SJSA1 (cell line): ENCODE measurements at regions not wholly inside any gene's neighbourhood (a gene's known extent, or its start where the extent isn't known, plus 50 kb on each side); places are given as distances from the start of the nearest gene placed in this dataset.
"Not testable (repeated sequence)": the region's sequence is repeated elsewhere in the genome, so short reads cannot be mapped to it uniquely, and the experiment has no call there.

ENCODE experiments used
- DNase-seq, 2 experiments: peaks; one replicate each; pipeline ENCODE4 v3.0.0-alpha.2; 2015 to 2020; ENCODE audit warnings: low spot score in 2 of 2, low read depth in 1 of 2
- H3K27ac ChIP-seq: fragments of 250-450 bp; sonication (Bioruptor Pico); 2 replicates; pipeline ENCODE4 v1.5.1; 2020; ENCODE audit warnings: mild to moderate bottlenecking, moderate library complexity
- H3K27me3 ChIP-seq: fragments of 250-450 bp; sonication (Bioruptor Pico); replicated peaks from 2 replicates; pipeline ENCODE4 v1.5.1; 2020; ENCODE audit warnings: mild to moderate bottlenecking, moderate library complexity
- H3K36me3 ChIP-seq: fragments of 250-450 bp; sonication (Bioruptor Pico); 2 replicates; pipeline ENCODE4 v1.5.1; 2020; ENCODE audit warnings: mild to moderate bottlenecking
- H3K4me1 ChIP-seq: fragments of 250-450 bp; sonication (Bioruptor Pico); replicated peaks from 2 replicates; pipeline ENCODE4 v1.6.1; 2021; ENCODE audit warnings: mild to moderate bottlenecking
- H3K4me3 ChIP-seq: fragments of 250-450 bp; sonication (Bioruptor Pico); 2 replicates; pipeline ENCODE4 v1.5.1; 2020; ENCODE audit warnings: mild to moderate bottlenecking
- H3K9me3 ChIP-seq: fragments of 250-450 bp; sonication (Bioruptor Pico); replicated peaks from 2 replicates; pipeline ENCODE4 v1.5.1; 2020; ENCODE audit warnings: mild to moderate bottlenecking

- no peak for DNase-seq
- Histone ChIP-seq H3K9me3 (no peaks in the 10 kb centered on the region), H3K4me3 (no peak overlapping the region), H3K27me3 (no peaks in the 10 kb centered on the region), H3K36me3 (no peaks in the 10 kb centered on the region), H3K4me1 (no peaks in the 10 kb centered on the region), H3K27ac (no peak overlapping the region)
These were observed 270.3 kb upstream of the HS3ST1 start for GRCh38 chr4:11698846-11699590.

GRCh38 chr4:11698033-11698432 is 269.3 kb upstream of the HS3ST1 start:
- H3K36me3 ChIP-seq = no peaks in the 10 kb centered on the region
- H3K4me3 ChIP-seq = no peak overlapping the region
- H3K27me3 ChIP-seq = no peaks in the 10 kb centered on the region
- DNase-seq = no peak
- H3K9me3 ChIP-seq = no peaks in the 10 kb centered on the region
- H3K4me1 ChIP-seq = no peaks in the 10 kb centered on the region
- H3K27ac ChIP-seq = no peak overlapping the region

GRCh38 chr4:11693693-11694092 is 265.0 kb upstream of the HS3ST1 start:
- no peak for DNase-seq

GRCh38 chr4:11691236-11691635 is 262.5 kb upstream of the HS3ST1 start:
- H3K36me3 ChIP-seq = no peaks in the 10 kb centered on the region
- no peaks in the 10 kb centered on the region for H3K27me3 ChIP-seq
- no peaks in the 10 kb centered on the region for H3K9me3 ChIP-seq
- no peak overlapping the region for H3K4me3 ChIP-seq
- DNase-seq = no peak
- no peak overlapping the region for H3K27ac ChIP-seq
- no peaks in the 10 kb centered on the region for H3K4me1 ChIP-seq

More at GRCh38 chr4:11693693-11694092, 265.0 kb upstream of the HS3ST1 start:
- H3K27me3 ChIP-seq = no peaks in the 10 kb centered on the region
- H3K36me3 ChIP-seq = no peaks in the 10 kb centered on the region
- H3K9me3 ChIP-seq = no peaks in the 10 kb centered on the region
- H3K4me3 ChIP-seq = no peak overlapping the region
- H3K27ac ChIP-seq = no peak overlapping the region
- H3K4me1 ChIP-seq = no peaks in the 10 kb centered on the region

GRCh38 chr4:11687727-11688126 is 259.0 kb upstream of the HS3ST1 start:
- Histone ChIP-seq H3K27ac (no peak overlapping the region), H3K27me3 (no peaks in the 10 kb centered on the region), H3K9me3 (no peaks in the 10 kb centered on the region), H3K4me3 (no peak overlapping the region), H3K36me3 (no peaks in the 10 kb centered on the region), H3K4me1 (no peaks in the 10 kb centered on the region)
- no peak for DNase-seq

GRCh38 chr4:11685481-11685880 is 256.8 kb upstream of the HS3ST1 start:
- no peak for DNase-seq
- H3K36me3 ChIP-seq = no peaks in the 10 kb centered on the region
- no peaks in the 10 kb centered on the region for H3K27me3 ChIP-seq

GRCh38 chr4:11675051-11675800 is 246.5 kb upstream of the HS3ST1 start:
- H3K9me3 ChIP-seq = no peaks in the 10 kb centered on the region
- H3K27ac ChIP-seq = no peak overlapping the region
- no peaks in the 10 kb centered on the region for H3K36me3 ChIP-seq
- H3K27me3 ChIP-seq = no peaks in the 10 kb centered on the region
- H3K4me3 ChIP-seq = no peak overlapping the region
- DNase-seq = no peak
- no peaks in the 10 kb centered on the region for H3K4me1 ChIP-seq

More at GRCh38 chr4:11685481-11685880, 256.8 kb upstream of the HS3ST1 start:
- H3K9me3 ChIP-seq = no peaks in the 10 kb centered on the region
- no peaks in the 10 kb centered on the region for H3K4me1 ChIP-seq
- H3K27ac ChIP-seq = no peak overlapping the region
- no peak overlapping the region for H3K4me3 ChIP-seq

- H3K36me3 ChIP-seq = no peaks in the 10 kb centered on the region
- no peaks in the 10 kb centered on the region for H3K9me3 ChIP-seq
- no peaks in the 10 kb centered on the region for H3K4me1 ChIP-seq
- no peak overlapping the region for H3K4me3 ChIP-seq
- no peak overlapping the region for H3K27ac ChIP-seq
- H3K27me3 ChIP-seq = no peaks in the 10 kb centered on the region
- no peak for DNase-seq
These were observed 241.6 kb upstream of the HS3ST1 start for GRCh38 chr4:11670304-11670703.

- no peak for DNase-seq
These were observed 240.5 kb upstream of the HS3ST1 start for GRCh38 chr4:11669156-11669555.

GRCh38 chr4:11663114-11663513 is 234.4 kb upstream of the HS3ST1 start:
- no peak for DNase-seq
- H3K9me3 ChIP-seq = no peaks in the 10 kb centered on the region
- H3K36me3 ChIP-seq = no peaks in the 10 kb centered on the region

More at GRCh38 chr4:11669156-11669555, 240.5 kb upstream of the HS3ST1 start:
- Histone ChIP-seq H3K27ac (no peak overlapping the region), H3K4me3 (no peak overlapping the region), H3K4me1 (no peaks in the 10 kb centered on the region), H3K9me3 (no peaks in the 10 kb centered on the region), H3K27me3 (no peaks in the 10 kb centered on the region), H3K36me3 (no peaks in the 10 kb centered on the region)

GRCh38 chr4:11650801-11651596 is 222.3 kb upstream of the HS3ST1 start:
- Histone ChIP-seq H3K4me1 (no peaks in the 10 kb centered on the region), H3K27me3 (no peaks in the 10 kb centered on the region), H3K4me3 (no peak overlapping the region), H3K9me3 (no peaks in the 10 kb centered on the region), H3K27ac (no peak overlapping the region), H3K36me3 (no peaks in the 10 kb centered on the region)
- no peak for DNase-seq

More at GRCh38 chr4:11663114-11663513, 234.4 kb upstream of the HS3ST1 start:
- Histone ChIP-seq H3K27me3 (no peaks in the 10 kb centered on the region), H3K4me3 (no peak overlapping the region), H3K27ac (no peak overlapping the region), H3K4me1 (no peaks in the 10 kb centered on the region)

- no peak for DNase-seq
- H3K36me3 ChIP-seq = no peaks in the 10 kb centered on the region
- no peaks in the 10 kb centered on the region for H3K9me3 ChIP-seq
- no peaks in the 10 kb centered on the region for H3K4me1 ChIP-seq
- no peak overlapping the region for H3K27ac ChIP-seq
- H3K4me3 ChIP-seq = no peak overlapping the region
- no peaks in the 10 kb centered on the region for H3K27me3 ChIP-seq
These were observed 218.7 kb upstream of the HS3ST1 start for GRCh38 chr4:11647433-11647832.

GRCh38 chr4:11643081-11643480 is 214.4 kb upstream of the HS3ST1 start:
- DNase-seq, H3K36me3 ChIP-seq, H3K4me1 ChIP-seq, H3K9me3 ChIP-seq, H3K27me3 ChIP-seq, H3K4me3 ChIP-seq, H3K27ac ChIP-seq: not testable (repeated sequence)

- H3K27ac ChIP-seq = no peak overlapping the region
- no peaks in the 10 kb centered on the region for H3K27me3 ChIP-seq
- no peak for DNase-seq
- no peak overlapping the region for H3K4me3 ChIP-seq
- H3K9me3 ChIP-seq = no peaks in the 10 kb centered on the region
- no peaks in the 10 kb centered on the region for H3K4me1 ChIP-seq
- H3K36me3 ChIP-seq = no peaks in the 10 kb centered on the region
These were observed 211.9 kb upstream of the HS3ST1 start for GRCh38 chr4:11640584-11640983.
